Sigmoid colon (tissue), 4 donors: ENCODE measurements at regions not wholly inside any gene's neighbourhood (a gene's known extent, or its start where the extent isn't known, plus 50 kb on each side); places are given as distances from the start of the nearest gene placed in this dataset.

Experiments used
- POLR2AphosphoS5 ChIP-seq, 4 donors: sonication (generic); formaldehyde crosslinking; IDR thresholded peaks; one replicate each; pipeline ENCODE4 v1.6.1; 2017; ENCODE audit warnings: antibody characterized with exemption in 4 of 4
- TF ChIP-seq, protein P1 (sequence below), 4 experiments: fragments of 450-650 bp in 3 of 4; fragments of 200-600 bp in 1 of 4; IDR thresholded peaks; one replicate each; pipeline ENCODE4 v1.5.1; 2016 to 2019; ENCODE audit warnings: antibody characterized with exemption in 4 of 4, mild to moderate bottlenecking in 3 of 4, moderate library complexity in 2 of 4

DNA sequence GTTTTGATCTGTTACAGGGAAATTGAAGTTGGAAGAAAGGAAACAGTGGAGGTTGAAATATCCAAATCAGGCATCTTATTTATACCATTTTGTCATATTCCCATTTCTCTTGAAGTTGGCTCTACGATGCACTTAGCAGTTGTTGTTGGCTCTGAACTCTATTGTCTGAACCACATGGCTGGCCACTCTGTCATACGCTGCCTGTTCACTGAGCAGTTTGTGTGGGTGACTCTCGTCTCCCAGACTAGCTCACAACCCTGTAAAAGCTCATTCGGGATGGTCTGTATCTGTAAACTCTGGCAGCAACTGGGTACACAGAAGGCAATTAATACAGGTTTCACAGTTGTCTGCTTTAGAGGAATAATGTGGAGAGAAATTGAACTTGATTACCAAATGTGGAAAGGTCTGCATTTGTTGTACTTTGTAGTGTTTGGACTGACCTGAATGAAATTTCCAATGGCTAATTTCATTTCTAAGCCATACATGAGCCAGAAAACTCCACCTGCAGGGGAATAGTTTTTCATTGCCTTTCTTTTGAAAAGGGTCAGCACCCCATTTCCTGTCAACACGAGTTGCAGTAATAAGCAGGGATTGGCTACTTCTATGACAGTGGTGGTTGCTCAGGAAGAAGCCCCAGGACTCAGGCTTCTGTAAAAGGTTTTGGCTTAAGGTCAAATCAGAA lies 378.2 kb downstream of the OSR1 start:
- TF ChIP-seq, protein P1, sequence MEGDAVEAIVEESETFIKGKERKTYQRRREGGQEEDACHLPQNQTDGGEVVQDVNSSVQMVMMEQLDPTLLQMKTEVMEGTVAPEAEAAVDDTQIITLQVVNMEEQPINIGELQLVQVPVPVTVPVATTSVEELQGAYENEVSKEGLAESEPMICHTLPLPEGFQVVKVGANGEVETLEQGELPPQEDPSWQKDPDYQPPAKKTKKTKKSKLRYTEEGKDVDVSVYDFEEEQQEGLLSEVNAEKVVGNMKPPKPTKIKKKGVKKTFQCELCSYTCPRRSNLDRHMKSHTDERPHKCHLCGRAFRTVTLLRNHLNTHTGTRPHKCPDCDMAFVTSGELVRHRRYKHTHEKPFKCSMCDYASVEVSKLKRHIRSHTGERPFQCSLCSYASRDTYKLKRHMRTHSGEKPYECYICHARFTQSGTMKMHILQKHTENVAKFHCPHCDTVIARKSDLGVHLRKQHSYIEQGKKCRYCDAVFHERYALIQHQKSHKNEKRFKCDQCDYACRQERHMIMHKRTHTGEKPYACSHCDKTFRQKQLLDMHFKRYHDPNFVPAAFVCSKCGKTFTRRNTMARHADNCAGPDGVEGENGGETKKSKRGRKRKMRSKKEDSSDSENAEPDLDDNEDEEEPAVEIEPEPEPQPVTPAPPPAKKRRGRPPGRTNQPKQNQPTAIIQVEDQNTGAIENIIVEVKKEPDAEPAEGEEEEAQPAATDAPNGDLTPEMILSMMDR (IDR thresholded peaks at IDR 0.05) = no peak
- TF ChIP-seq POLR2AphosphoS5 (IDR thresholded peaks at IDR 0.05) = no peak
